B cell (primary cell): ENCODE measurements at regions not wholly inside any gene's neighbourhood (a gene's known extent, or its start where the extent isn't known, plus 50 kb on each side); places are given as distances from the start of the nearest gene placed in this dataset.
"Not testable (repeated sequence)": the region's sequence is repeated elsewhere in the genome, so short reads cannot be mapped to it uniquely, and the experiment has no call there.

Experiments used
- CTCF ChIP-seq: fragments of 200-600 bp; IDR thresholded peaks from one replicate; pipeline ENCODE4 v1.8.0; 2022; ENCODE audit warnings: antibody characterized with exemption, mild to moderate bottlenecking
- EZH2 ChIP-seq: IDR thresholded peaks from 2 replicates; pipeline ENCODE4 v1.6.1; 2012; ENCODE audit warnings: borderline replicate concordance, low read depth, mild to moderate bottlenecking, moderate library complexity, low read length; ENCODE audit not compliant: insufficient read depth, poor library complexity, severe bottlenecking

- TF ChIP-seq CTCF, EZH2: not testable (repeated sequence)
Measured at GRCh38 chr12:75614396-75614795, 103.0 kb upstream of the KRR1 start.
